Tibial nerve (tissue), 4 donors: ENCODE measurements at regions not wholly inside any gene's neighbourhood (a gene's known extent, or its start where the extent isn't known, plus 50 kb on each side); places are given as distances from the start of the nearest gene placed in this dataset.

ENCODE experiments used
- DNase-seq, 2 donors: peaks; one replicate each; pipeline ENCODE4 v3.0.0-alpha.2; 2019; ENCODE audit warnings: low spot score in 2 of 2
- H3K27ac ChIP-seq, 4 donors: fragments of 200-600 bp; sonication (generic) in 3 of 4; one replicate each; pipeline ENCODE4 v1.5.1; 2017 to 2019; ENCODE audit warnings: mild to moderate bottlenecking in 1 of 4
- H3K27me3 ChIP-seq, 2 donors: fragments of 200-600 bp; sonication (generic) in 1 of 2; one replicate each; pipeline versions ENCODE4 v1.5.1 to v1.6.0; 2017 to 2019
- H3K36me3 ChIP-seq, 3 donors: fragments of 200-600 bp; sonication (generic); one replicate each; pipeline ENCODE4 v1.5.1; 2018 to 2019
- H3K4me1 ChIP-seq, 4 donors: fragments of 200-600 bp; sonication (generic) in 3 of 4; one replicate each; pipeline ENCODE4 v1.5.1; 2017 to 2019
- H3K4me3 ChIP-seq, 4 donors: fragments of 200-600 bp; sonication (generic) in 3 of 4; one replicate each; pipeline ENCODE4 v1.5.1; 2017 to 2019; ENCODE audit warnings: mild to moderate bottlenecking in 1 of 4, moderate library complexity in 1 of 4
- H3K9me3 ChIP-seq, 4 donors: fragments of 200-600 bp; sonication (generic) in 3 of 4; one replicate each; pipeline ENCODE4 v1.5.1; 2017 to 2019
- CTCF ChIP-seq, 5 experiments: fragments of 200-600 bp in 3 of 5; fragments of 450-650 bp in 2 of 5; sonication (generic) in 3 of 5; IDR thresholded peaks; one replicate each; pipeline ENCODE4 v1.5.1; 2016 to 2019; ENCODE audit warnings: antibody characterized with exemption in 5 of 5, mild to moderate bottlenecking in 3 of 5, moderate library complexity in 2 of 5
- EP300 ChIP-seq, 2 donors: sonication (generic); formaldehyde crosslinking; IDR thresholded peaks; one replicate each; pipeline ENCODE4 v1.6.1; 2017; ENCODE audit warnings: antibody characterized with exemption in 2 of 2, mild to moderate bottlenecking in 1 of 2
- POLR2A ChIP-seq, 2 donors: fragments of 450-650 bp; IDR thresholded peaks; one replicate each; pipeline ENCODE4 v1.6.1; 2017; ENCODE audit warnings: antibody characterized with exemption in 2 of 2, mild to moderate bottlenecking in 2 of 2, moderate library complexity in 2 of 2
- WGBS, 2 donors: methylation state at CpG; one replicate each; pipeline ENCODE4 v1.1.5; 2018; 5-methylcytosine and 5-hydroxymethylcytosine counted together

GRCh38 chr1:99520121-99520520 is 125.8 kb upstream of the PALMD start:
- no peak for DNase-seq
- peaks cover 0 to 3% (median 0%) of the 10 kb centered on the region in 4 donors for H3K4me1 ChIP-seq
- H3K9me3 ChIP-seq = no peaks in the 10 kb centered on the region
- H3K27me3 ChIP-seq = no peaks in the 10 kb centered on the region
- TF ChIP-seq CTCF (IDR thresholded peaks at IDR 0.05) = no peak
- H3K27ac ChIP-seq = no peak overlapping the region
- no peaks in the 10 kb centered on the region for H3K36me3 ChIP-seq
- H3K4me3 ChIP-seq = no peak overlapping the region

GRCh38 chr1:99525331-99525730 is 120.6 kb upstream of the PALMD start:
- Histone ChIP-seq H3K4me1 (peaks cover 0 to 19% (median 0%) of the 10 kb centered on the region in 4 donors), H3K9me3 (no peaks in the 10 kb centered on the region), H3K27ac (peak overlapping the region in 1 of 4 donors; percentile 9), H3K36me3 (no peaks in the 10 kb centered on the region), H3K4me3 (no peak overlapping the region), H3K27me3 (no peaks in the 10 kb centered on the region)
- TF ChIP-seq EP300 (IDR thresholded peaks at IDR 0.05) (no peak), CTCF (IDR thresholded peaks at IDR 0.05) (no peak), POLR2A (IDR thresholded peaks at IDR 0.05) (no peak)
- WGBS, 2 donors = 22 to 38% methylated on average over 1 of the region's 1 CpG
- DNase-seq = no peak

- Histone ChIP-seq H3K4me1 (peaks cover 0 to 23% (median 0%) of the 10 kb centered on the region in 4 donors), H3K4me3 (no peak overlapping the region), H3K27ac (peak overlapping the region in 1 of 4 donors; percentile 21), H3K9me3 (no peaks in the 10 kb centered on the region), H3K27me3 (no peaks in the 10 kb centered on the region), H3K36me3 (no peaks in the 10 kb centered on the region)
- DNase-seq = no peak
- no peak for TF ChIP-seq POLR2A (IDR thresholded peaks at IDR 0.05)
- TF ChIP-seq CTCF (IDR thresholded peaks at IDR 0.05) = peak in 2 of 5 experiments; percentile 22 to 40
- no peak for TF ChIP-seq EP300 (IDR thresholded peaks at IDR 0.05)
- 72 to 78% methylated on average over 3 of the region's 3 CpGs for WGBS, 2 donors
Measured at GRCh38 chr1:99527078-99527477, 118.8 kb upstream of the PALMD start.

- DNase-seq = no peak
- Histone ChIP-seq H3K27me3 (no peaks in the 10 kb centered on the region), H3K4me3 (no peak overlapping the region), H3K4me1 (peaks cover 0 to 23% (median 0%) of the 10 kb centered on the region in 4 donors), H3K36me3 (no peaks in the 10 kb centered on the region), H3K9me3 (no peaks in the 10 kb centered on the region), H3K27ac (peak overlapping the region in 1 of 4 donors; percentile 21)
- 57 to 67% methylated on average over 3 of the region's 3 CpGs for WGBS, 2 donors
- TF ChIP-seq POLR2A (IDR thresholded peaks at IDR 0.05) = no peak
- TF ChIP-seq EP300 (IDR thresholded peaks at IDR 0.05) = no peak
- no peak for TF ChIP-seq CTCF (IDR thresholded peaks at IDR 0.05)
Measured at GRCh38 chr1:99527545-99527944, 118.4 kb upstream of the PALMD start.

GRCh38 chr1:99529002-99529401 is 116.9 kb upstream of the PALMD start:
- DNase-seq = no peak
- H3K27ac ChIP-seq = no peak overlapping the region
- H3K4me3 ChIP-seq = no peak overlapping the region
- 95 to 97% methylated on average over 3 of the region's 3 CpGs for WGBS, 2 donors
- no peaks in the 10 kb centered on the region for H3K36me3 ChIP-seq
- no peaks in the 10 kb centered on the region for H3K27me3 ChIP-seq
- peaks cover 0 to 29% (median 0%) of the 10 kb centered on the region in 4 donors for H3K4me1 ChIP-seq
- H3K9me3 ChIP-seq = no peaks in the 10 kb centered on the region
- TF ChIP-seq POLR2A (IDR thresholded peaks at IDR 0.05) (no peak), CTCF (IDR thresholded peaks at IDR 0.05) (no peak), EP300 (IDR thresholded peaks at IDR 0.05) (no peak)
